ENCODE measurements at regions not wholly inside any gene's neighbourhood (a gene's known extent, or its start where the extent isn't known, plus 50 kb on each side); places are given as distances from the start of the nearest gene placed in this dataset.
"Not testable (repeated sequence)": the region's sequence is repeated elsewhere in the genome, so short reads cannot be mapped to it uniquely, and the experiment has no call there.

- no peak for DNase-seq
Observed at GRCh38 chr11:25527841-25528240, 804.1 kb upstream of the ANO3 start.

DNA sequence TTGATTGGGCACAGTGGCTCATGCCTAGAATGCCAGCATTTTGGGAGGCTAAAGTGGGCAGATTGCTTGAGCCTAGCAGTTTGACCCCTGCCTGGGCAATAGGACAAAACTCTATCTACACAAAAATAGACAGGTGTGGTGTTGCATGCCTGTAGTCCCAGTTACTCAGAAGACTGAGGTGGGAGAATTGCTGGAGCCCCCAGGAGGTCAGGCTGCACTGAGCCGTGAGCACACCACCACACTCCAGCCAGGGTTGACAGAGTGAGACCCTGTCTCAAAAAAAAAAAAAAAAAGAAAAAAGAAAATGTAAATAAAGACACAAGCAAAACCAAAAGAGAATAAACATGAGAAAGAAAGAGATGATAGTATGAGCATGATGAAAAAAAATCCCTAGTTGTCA, 802.4 kb upstream of the ANO3 start:
- no peak for DNase-seq

GRCh38 chr11:25535467-25536272, 796.3 kb upstream of the ANO3 start:
- no peak for DNase-seq

DNA sequence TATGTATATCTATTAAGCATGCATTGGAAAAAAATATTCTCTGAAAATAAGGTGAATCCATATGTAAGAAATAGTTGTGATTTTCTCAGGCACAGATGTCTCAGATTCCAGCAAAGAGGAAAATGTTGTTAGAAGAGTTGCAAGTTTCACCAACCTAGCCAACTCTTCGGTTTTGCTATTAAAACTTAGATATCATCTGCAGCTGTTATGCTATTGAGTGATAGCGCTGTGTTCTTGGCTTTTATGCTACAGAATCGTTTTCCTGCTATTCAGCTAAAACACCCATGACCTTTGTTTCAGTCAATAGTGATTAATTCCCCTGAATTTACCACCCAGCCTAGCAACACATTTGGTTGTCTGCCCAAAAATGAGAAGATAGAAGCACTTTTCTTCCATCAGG, 795.6 kb upstream of the ANO3 start:
- no peak for DNase-seq

DNA sequence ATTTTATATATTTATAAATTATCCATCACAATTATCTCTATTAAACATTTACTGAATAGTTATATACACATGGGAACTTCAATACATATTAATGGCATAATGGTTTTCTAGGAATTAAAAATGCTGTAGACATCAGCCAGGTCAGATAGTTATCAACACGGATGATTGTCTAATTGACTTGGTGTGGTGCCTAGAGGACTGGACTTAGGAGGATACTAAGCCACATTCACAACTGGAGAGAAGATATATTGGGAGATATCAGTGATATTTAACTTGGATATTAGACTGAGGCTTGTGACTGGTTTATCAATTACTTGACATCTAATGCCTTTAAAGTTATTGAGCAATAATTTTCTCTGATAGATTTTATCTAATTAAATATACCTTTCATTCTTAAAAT, 794.5 kb upstream of the ANO3 start:
- no peak for DNase-seq

DNA sequence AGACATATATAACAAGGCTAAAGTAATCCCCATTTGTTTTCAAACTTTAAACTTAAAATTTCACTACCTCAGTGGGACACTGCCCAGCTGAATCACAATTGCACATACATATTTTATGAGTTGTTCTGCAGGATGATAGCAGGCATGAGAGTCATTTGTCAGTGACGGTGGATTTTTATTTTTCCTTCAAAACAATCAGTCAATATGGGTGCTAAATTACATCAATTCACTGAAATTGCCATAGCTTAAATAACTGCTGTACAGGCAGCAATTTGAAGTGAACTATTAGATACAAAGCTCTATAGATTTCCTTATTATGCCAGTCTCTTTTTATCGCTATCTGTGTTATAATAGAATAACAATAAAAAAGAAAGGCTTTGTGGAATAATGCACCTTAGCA, 784.6 kb upstream of the ANO3 start:
- DNase-seq: no peak

GRCh38 chr11:25562417-25562816, 769.5 kb upstream of the ANO3 start:
- no peak for DNase-seq

GRCh38 chr11:25565846-25566245, 766.1 kb upstream of the ANO3 start:
- DNase-seq: no peak

DNA sequence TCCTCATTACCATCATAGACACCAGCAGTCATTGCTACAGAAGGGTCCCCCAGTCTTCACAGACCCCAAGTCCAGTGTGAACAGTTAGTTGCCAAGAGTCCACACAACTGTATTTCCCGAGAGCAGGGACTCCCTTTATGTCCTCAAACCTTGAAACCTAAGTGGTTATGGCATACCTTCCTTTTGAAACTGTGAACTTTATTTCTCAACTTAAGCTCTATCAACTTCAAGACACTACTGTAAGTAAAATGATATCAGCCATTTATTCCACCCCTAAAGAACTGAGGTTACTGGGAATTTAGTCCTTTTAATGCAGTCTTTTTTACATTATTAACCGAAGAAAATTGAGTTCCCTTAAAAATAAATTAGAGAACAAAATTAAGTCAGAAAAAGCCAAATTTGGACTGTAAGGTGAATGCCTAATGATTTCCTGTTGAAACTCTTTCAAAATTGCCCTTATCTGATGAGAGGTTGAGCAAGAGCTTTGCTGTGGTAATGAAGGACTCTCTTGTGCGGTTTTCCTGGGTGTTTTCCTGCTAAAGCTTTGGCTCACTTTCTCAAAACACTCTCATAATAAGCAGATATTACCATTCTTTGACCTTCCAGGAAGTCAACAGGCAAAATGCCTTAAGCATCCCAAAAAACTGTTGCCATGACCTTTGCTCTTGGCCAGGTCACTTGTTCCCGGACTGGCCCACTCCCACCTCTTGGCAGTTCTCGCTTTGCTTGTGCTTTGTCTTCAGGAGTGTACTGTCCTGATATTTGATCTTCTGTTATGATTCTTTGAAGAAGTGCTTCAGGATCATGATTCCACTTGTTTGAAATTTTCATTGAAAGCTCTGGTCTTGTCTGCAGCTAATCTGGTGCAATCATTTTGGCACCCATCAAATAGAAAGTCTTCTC, 765.4 kb upstream of the ANO3 start:
- no peak for DNase-seq

- no peak for DNase-seq
Observed at GRCh38 chr11:25576320-25576719, 755.6 kb upstream of the ANO3 start.

DNA sequence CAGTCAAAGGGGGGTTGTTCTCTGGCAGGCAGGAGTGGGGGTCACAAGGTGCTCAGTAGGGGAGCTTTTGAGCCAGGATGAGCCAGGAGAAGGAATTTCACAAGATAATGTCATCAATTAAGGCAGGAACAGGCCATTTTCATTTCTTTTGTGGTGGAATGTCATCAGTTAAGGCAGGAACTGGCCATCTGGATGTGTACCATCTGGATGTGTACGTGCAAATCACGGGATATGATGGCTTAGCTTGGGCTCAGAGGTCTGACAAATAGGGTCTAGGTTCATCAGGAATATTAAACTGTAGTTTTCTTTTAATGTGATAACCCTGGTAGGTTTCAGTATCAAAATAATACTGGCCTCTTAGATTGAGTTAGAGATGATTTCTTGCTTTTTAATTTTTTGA, 752.4 kb upstream of the ANO3 start:
- not testable (repeated sequence) for DNase-seq

GRCh38 chr11:25583596-25583995, 748.3 kb upstream of the ANO3 start:
- no peak for DNase-seq

DNA sequence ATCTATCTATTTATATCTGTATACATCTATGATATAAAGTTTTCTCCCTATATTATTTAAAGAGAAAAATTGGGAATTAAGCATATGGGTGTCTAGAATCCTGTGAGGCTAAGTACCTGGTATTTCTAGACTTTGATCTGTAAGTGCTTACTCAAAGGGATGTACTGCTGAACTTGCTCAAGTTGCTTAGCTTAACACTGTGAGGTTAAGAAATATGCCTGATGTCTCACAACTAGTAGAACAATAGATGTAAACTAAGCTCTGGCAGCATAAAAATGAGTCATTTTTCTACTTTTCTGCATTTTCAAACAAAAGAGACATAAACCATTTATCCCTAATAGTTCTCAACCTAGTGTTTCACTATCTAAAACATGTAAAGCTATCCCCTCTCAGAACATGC, 744.4 kb upstream of the ANO3 start:
- DNase-seq: no peak

GRCh38 chr11:25593221-25593620, 738.7 kb upstream of the ANO3 start:
- DNase-seq: no peak

GRCh38 chr11:25596701-25597100, 735.2 kb upstream of the ANO3 start:
- no peak for DNase-seq

- no peak for DNase-seq
Observed at GRCh38 chr11:25597696-25598095, 734.2 kb upstream of the ANO3 start.

- no peak for DNase-seq
Observed at GRCh38 chr11:25602149-25602548, 729.8 kb upstream of the ANO3 start.

DNA sequence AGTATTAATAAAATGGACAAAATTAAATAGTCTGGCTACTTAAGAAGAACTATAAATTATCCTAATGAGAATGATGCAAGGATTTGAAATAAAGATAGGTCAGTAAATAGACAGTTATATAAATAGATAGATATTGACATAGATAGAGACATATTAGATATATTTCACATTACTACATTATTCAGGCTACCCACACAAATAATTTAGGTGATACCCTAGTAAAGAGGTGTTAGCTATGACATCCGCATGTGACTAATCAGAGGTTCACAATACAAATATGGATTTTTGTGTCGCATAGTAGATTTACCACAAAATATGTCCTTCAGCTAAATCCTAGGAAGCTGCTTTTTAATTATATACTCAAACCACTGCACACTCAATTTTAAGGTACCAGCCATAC, 729.0 kb upstream of the ANO3 start:
- DNase-seq: no peak

GRCh38 chr11:25612806-25613205, 719.1 kb upstream of the ANO3 start:
- DNase-seq: no peak

- DNase-seq: no peak
Observed at GRCh38 chr11:25613451-25613850, 718.5 kb upstream of the ANO3 start.

- no peak for DNase-seq
Observed at GRCh38 chr11:25613865-25614264, 718.1 kb upstream of the ANO3 start.

DNA sequence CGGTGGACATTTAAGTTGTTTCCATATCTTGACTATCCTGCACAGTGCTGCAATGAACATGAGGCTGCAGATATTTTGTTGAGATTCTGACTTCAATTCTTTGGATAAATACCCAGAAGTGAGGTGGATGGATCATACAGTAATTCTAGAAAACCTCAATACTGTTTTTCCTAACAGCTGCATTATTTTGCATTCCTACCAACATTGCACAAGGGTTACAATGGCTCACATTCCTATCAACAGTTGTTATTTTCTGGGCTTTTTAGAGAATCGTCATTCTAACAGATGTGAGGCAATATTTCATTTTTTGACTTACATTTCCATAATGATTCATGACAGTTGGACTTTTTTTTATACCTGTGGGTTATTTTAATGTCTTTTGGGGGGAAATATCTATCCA, 716.9 kb upstream of the ANO3 start:
- no peak for DNase-seq

GRCh38 chr11:25615841-25616240, 716.1 kb upstream of the ANO3 start:
- no peak for DNase-seq

- no peak for DNase-seq
Observed at GRCh38 chr11:25625094-25625493, 706.8 kb upstream of the ANO3 start.
